ENCODE measurements at regions not wholly inside any gene's neighbourhood (a gene's known extent, or its start where the extent isn't known, plus 50 kb on each side); places are given as distances from the start of the nearest gene placed in this dataset.

- DNase-seq: no peak
Measured at GRCh38 chr2:171225302-171225980, 64.7 kb upstream of the TLK1 start.

GRCh38 chr2:171217330-171217729 lies 56.6 kb upstream of the TLK1 start:
- DNase-seq: no peak

- no peak for DNase-seq
Measured at GRCh38 chr2:171216631-171217030, 55.9 kb upstream of the TLK1 start.

GRCh38 chr2:171214093-171214492 lies 53.4 kb upstream of the TLK1 start:
- no peak for DNase-seq

GRCh38 chr2:171210864-171211431 lies 50.3 kb upstream of the TLK1 start:
- peak; percentile 5 for DNase-seq
